Mammary epithelial cell (primary cell): ENCODE measurements at regions not wholly inside any gene's neighbourhood (a gene's known extent, or its start where the extent isn't known, plus 50 kb on each side); places are given as distances from the start of the nearest gene placed in this dataset.

Source experiments
- EZH2 ChIP-seq: IDR thresholded peaks from 2 replicates; pipeline ENCODE4 v1.6.1; 2012; ENCODE audit warnings: low read length, inconsistent platforms, borderline replicate concordance
- TF ChIP-seq, protein P1 (sequence below), 2 donors: IDR thresholded peaks in 1 of 2; conservative IDR thresholded peaks in 1 of 2; 2 replicates each; pipeline ENCODE4 v1.5.1; 2011 to 2012; ENCODE audit warnings: inconsistent platforms in 2 of 2, low read length in 2 of 2, mild to moderate bottlenecking in 2 of 2, control low read depth in 1 of 2, low read depth in 1 of 2; ENCODE audit not compliant: insufficient read depth in 1 of 2; ENCODE audit errors: extremely low read depth in 1 of 2

DNA sequence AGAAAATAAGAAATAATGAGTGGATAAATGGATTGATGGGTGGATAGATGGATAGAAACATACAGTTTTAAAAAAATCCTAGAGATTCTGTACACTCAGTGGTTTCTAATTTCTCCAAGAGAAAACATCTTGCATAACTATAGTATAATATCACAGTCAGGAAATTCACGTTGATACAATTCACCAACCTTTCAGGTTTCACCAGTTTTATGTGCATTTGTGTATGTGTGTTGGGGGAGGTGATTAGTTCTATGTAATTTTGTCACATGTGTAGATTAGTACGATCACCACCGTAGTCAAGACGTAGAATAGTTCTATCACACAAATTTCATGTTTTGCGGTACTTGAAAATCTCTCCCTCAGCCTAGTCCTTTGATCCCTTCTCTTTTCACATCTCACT is 288.2 kb upstream of the LRATD1 start:
- TF ChIP-seq, protein P1, sequence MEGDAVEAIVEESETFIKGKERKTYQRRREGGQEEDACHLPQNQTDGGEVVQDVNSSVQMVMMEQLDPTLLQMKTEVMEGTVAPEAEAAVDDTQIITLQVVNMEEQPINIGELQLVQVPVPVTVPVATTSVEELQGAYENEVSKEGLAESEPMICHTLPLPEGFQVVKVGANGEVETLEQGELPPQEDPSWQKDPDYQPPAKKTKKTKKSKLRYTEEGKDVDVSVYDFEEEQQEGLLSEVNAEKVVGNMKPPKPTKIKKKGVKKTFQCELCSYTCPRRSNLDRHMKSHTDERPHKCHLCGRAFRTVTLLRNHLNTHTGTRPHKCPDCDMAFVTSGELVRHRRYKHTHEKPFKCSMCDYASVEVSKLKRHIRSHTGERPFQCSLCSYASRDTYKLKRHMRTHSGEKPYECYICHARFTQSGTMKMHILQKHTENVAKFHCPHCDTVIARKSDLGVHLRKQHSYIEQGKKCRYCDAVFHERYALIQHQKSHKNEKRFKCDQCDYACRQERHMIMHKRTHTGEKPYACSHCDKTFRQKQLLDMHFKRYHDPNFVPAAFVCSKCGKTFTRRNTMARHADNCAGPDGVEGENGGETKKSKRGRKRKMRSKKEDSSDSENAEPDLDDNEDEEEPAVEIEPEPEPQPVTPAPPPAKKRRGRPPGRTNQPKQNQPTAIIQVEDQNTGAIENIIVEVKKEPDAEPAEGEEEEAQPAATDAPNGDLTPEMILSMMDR (conservative IDR thresholded peaks at IDR 0.05 in 1 of 2, IDR thresholded peaks at IDR 0.05 in 1 of 2; ENCODE audit: extremely low read depth in 1 of 2, insufficient read depth in 1 of 2, low read depth in 1 of 2, low read length in 2 of 2), result no peak
- TF ChIP-seq EZH2, result no peak
